Endothelial cell of hepatic sinusoid (primary cell): ENCODE measurements at regions not wholly inside any gene's neighbourhood (a gene's known extent, or its start where the extent isn't known, plus 50 kb on each side); places are given as distances from the start of the nearest gene placed in this dataset.

Source experiments
- in situ Hi-C: cut with HindIII; loops from 2 replicates; pipeline ENCODE4 v1.10.0; 2017; ENCODE audit warnings: low sequenced_read_pairs

DNA sequence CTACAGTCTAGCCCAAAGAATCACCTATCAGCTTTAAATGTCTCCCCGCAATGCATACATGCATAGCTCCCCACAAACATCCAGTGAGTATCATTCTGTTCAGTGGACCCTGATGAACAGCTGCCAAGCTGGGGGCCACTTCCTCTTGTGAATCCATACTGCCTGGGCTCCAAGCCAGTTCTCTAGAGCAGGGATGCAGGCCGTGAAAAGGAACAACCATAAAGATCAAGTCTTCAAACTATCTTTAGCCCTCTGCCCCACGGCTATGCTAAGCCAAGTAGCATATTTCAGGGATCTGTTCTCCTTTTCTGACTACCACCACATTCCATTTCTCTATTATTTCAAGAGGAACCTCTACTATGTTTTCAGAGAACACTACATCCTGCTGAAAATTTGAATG is 191.7 kb upstream of the BTBD3 start:
- in situ Hi-C loops, result no loop called here

DNA sequence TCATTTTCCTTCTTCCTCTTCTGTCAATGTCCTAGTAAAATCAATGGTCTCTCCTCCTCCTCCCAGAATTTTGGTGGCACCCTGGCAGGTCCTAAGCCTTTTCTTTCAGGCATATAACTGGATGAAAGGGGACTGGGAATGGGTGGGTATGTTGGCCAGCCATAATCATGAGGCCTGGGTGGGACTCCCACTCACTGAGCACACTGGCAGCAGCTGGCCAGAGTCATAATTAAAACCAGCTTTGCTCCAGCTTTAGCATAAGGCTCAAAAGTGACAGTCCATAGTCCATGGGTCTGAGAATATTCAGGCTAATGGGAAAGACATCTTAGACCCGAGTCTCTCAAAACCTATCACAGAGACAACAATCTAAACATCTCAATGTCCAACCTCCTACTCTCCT is 190.0 kb upstream of the BTBD3 start:
- in situ Hi-C loops, result no loop called here

GRCh38 chr20:11728937-11729336 is 188.8 kb upstream of the BTBD3 start:
- in situ Hi-C loops, result no loop called here

- in situ Hi-C loops, result no loop called here
Observed at GRCh38 chr20:11729806-11730205, 187.9 kb upstream of the BTBD3 start.

GRCh38 chr20:11734431-11734830 is 183.3 kb upstream of the BTBD3 start:
- in situ Hi-C loops, result no loop called here

DNA sequence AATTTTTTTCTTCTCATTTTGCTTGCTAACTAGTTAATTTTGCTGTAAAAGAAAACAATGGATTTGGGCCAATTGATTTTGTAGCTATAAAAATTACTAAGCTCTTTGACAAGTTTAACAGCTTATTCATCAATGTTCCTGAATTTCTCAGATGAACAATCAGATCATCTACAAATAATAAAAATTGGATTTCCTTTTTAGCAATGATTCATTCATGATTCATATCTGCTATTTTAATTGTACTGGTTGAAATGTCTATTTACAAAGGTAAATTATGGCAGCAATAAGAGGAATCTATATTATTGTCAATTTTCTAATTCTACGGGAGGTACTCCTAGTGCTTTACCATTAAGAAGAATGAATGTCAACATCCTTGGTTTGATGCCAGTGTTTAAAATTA is 178.8 kb upstream of the BTBD3 start:
- in situ Hi-C loops, result no loop called here

GRCh38 chr20:11740975-11741374 is 176.7 kb upstream of the BTBD3 start:
- in situ Hi-C loops, result no loop called here

DNA sequence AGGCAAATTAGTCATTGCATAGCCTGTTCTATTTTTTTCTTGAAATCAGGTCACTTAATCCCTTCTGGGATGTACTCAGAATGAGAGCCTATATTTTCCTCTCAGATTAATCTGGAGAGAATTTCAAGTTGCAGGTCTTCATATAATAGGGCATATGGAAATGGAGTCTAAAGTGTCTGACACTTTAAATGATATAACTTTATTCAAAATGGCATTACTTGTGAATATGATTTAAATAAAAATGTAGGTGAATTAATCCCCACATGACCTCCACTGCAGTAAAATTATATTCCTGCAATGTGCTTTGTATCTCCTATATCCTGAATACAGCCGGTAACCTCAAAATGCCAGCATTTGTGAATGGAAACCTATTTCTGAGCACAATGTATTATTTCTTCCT is 172.5 kb upstream of the BTBD3 start:
- in situ Hi-C loops, result no loop called here

- in situ Hi-C loops, result no loop called here
Observed at GRCh38 chr20:11748436-11748835, 169.3 kb upstream of the BTBD3 start.

DNA sequence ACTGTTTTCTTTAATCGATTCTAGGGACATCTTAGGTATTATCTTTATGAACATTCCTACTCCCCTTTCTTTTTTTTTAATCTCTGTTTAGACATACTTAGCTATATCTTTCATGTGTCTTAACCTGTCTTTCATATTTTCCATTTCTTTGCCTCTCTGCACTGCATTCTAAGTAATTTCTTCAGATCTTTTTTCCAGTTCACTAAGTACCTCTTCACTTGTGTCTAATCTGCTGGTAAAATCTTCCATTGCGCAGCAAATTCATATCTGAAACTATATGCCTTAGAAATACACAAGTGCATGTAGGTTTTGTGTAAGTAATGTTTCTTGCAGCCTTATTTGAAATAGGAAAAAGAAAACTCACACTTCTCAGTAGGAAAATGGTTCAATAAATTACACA is 165.4 kb upstream of the BTBD3 start:
- in situ Hi-C loops, result no loop called here

DNA sequence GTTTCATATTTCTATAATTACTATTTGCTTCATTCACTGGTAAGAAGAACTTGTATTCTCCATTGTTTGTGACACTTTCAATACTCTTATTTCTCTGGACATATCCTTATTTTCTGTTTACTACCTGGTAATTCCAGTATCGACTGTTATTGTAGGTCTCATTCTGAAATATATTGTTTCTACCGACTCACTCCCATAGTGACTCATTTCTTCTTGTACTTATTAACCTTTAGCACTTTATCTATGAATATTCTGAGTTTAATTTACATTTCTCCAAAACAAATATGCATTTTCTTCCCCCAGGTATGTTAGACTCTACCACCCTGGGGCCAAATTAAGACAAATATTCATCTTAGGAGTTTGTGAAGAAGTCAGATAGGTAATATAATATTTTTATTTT is 164.5 kb upstream of the BTBD3 start:
- in situ Hi-C loops, result no loop called here

GRCh38 chr20:11754451-11754850 is 163.2 kb upstream of the BTBD3 start:
- in situ Hi-C loops, result no loop called here

DNA sequence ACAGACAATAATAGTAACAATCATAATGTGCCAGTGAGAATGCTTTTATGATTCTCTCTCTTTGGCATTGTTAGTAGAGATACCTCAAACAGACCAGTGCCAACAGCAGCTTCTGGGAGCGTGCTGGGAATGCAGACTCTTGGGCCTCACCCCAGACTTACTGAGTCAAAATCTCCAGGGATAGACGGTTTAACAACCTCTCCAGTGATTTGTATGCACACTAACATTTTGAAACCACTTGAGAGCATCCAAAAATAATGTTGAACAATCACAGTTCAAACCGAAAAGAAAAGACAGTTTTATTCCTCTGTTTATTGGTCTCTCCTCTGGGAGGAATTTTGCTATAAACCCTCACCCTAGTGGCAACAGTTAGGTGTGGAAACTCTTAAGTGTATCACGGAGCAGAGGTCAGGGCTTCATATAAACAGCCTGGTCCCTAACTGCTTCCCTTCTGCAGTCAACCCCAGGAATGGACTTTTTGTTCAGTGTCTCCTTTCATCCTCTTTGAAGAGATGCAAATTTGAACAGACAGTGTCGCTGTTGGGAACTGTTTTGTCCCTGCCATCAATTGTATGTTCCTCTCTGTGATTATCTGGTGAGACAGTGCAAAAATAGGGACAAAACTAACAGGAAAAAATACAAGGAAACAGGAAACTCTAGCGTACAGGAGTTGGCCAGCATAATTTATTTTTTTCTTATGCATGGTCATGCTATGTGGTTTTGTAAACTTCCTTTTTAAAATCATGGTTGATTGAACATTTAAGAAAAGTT is 162.4 kb upstream of the BTBD3 start:
- in situ Hi-C loops, result no loop called here

GRCh38 chr20:11761497-11761896 is 156.2 kb upstream of the BTBD3 start:
- in situ Hi-C loops, result no loop called here

DNA sequence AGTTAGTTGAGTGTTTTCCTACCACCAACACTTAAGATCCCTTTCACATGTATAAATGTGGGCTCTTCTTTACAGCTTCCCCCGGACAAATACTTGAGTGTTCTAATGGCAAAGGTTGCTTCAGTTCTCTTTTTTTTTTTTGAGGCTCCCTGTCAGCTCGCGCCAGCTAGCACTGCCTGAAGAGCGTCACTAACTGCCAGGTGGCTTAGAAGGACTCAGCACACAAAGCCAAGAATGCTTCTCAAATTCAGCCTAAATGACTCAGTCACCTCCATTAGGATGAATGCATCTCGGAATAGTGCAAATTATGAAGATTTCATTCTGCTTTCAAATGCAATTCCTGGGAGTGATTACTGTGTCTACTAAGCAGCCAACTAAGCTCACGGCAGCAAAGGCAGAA is 150.7 kb upstream of the BTBD3 start:
- in situ Hi-C loops, result no loop called here

GRCh38 chr20:11769825-11770224 is 147.9 kb upstream of the BTBD3 start:
- in situ Hi-C loops, result no loop called here

DNA sequence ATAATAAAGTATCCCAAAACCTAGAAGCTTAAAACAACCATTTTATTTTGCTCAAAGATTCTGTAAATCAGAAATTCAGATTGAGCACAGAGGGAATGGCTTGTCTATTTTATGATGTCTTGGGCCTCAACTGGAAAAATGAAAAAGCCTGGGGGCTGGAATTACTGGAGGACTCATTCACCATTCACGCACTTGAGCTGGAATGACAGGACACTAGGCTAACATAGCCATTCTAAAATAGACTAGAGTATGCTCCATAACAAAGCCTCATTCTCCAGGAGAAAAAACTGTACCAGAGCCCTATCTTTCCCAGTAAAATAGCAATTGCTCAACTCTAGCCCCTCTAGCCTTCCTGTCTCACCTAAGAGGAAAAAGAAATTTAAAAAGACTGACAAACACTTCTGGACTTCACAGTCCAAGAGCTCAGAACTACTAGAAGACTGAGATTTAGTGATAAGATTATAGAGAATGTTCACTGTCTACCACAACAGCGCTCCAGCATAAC is 145.4 kb upstream of the BTBD3 start:
- in situ Hi-C loops, result no loop called here

DNA sequence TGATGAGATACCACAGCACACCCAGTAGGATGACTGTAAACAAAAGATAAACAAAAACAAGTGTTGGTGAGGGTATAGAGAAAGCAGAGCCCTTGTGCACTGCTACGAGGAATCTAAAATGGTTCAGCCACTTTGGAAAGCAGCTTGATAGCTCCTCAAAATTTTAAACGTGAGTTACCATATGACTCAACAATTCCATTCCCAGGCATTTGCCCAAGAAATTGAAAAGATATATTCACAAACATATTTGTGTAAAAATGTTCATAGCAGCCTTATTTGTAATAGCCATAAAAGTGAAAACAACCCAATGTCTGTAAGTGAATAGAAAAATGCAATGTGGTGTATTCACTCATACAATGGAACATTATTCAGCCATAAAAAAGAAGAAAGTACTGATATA is 141.0 kb upstream of the BTBD3 start:
- in situ Hi-C loops, result no loop called here

DNA sequence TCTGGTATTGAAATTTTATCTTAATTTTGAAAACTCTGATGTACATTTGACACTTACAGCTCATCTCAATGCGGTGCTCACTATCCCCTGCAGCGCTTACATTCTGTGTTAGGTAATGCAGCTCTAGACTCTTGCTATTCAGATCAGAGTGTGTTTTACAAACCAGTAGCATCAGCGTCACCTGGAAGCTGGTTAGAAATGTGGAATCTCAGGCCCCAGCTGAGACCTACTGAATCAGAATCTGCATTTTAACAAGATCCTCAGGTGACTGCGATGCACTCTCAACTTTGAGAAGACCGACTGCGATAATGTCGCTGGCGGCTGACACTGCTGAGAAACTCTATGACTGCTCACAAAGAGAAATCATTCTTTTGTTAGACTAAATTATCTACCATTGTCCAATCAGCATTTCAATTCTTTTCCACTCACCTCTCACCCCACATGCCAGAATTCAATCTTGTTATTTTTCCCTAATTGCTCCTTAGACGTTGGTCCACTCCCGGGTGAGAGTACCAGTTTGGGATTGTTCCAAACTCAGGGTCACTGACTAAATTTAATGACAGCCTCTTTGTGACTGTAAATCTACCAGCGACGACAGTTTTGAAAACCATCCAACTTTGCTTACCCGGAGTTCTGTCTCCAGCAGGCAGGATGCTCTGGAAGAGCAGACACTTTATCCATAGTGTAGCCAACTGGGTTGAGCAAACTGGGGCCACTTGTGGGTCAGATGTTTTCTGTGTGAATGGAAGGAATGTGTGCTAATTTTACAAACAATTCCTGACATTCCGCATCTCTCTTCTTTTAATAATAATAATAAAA is 140.1 kb upstream of the BTBD3 start:
- in situ Hi-C loops, result no loop called here

GRCh38 chr20:11778206-11778570 is 139.5 kb upstream of the BTBD3 start:
- in situ Hi-C loops, result no loop called here

DNA sequence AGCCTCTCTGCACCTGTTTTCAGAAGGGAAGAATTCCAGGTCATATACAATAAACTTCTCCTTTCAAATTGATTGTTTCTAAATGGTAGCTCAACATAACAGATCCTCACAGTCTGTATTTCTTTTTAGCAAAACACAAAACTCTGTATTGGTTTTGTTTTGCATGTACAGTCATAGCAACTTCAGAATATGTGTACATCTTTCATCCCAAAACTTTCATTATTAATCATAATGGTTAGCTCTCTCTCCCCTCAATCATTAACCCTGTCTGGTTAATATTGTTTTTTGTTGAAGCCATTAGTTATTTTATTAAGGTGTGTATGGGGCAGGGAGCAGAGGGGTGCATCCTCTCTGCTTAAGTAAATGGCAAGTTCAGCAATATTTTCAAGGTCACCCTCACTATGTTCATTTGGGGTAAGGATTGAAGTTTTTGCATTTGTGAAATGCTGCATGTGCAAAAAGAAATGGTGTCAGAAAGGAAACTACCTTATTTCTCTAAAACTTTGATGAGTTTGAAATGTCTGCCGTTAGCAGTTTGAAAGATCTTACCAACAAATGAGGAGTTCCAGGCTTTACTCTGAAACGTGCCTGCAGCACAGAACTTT is 136.8 kb upstream of the BTBD3 start:
- in situ Hi-C loops, result no loop called here
